OCI-LY1 (cell line): ENCODE measurements at regions not wholly inside any gene's neighbourhood (a gene's known extent, or its start where the extent isn't known, plus 50 kb on each side); places are given as distances from the start of the nearest gene placed in this dataset.

ENCODE experiments used
- EZH2 ChIP-seq: fragments of 200-600 bp; sonication (generic), shearing (Covaris generic); IDR thresholded peaks from 2 replicates; pipeline ENCODE4 v1.8.0; 2017; ENCODE audit warnings: borderline replicate concordance, mixed run types, mild to moderate bottlenecking, antibody characterized with exemption, low read length, moderate library complexity, mixed read lengths
- TF ChIP-seq, protein P1 (sequence below): fragments of 200-600 bp; sonication (generic), shearing (Covaris generic); IDR thresholded peaks from 2 replicates; pipeline ENCODE4 v1.5.1; 2017; ENCODE audit warnings: mild to moderate bottlenecking, antibody characterized with exemption, low read length, moderate library complexity, mixed read lengths

GRCh38 chr6:917939-918338 lies 225.0 kb upstream of the EXOC2 start:
- TF ChIP-seq, protein P1, sequence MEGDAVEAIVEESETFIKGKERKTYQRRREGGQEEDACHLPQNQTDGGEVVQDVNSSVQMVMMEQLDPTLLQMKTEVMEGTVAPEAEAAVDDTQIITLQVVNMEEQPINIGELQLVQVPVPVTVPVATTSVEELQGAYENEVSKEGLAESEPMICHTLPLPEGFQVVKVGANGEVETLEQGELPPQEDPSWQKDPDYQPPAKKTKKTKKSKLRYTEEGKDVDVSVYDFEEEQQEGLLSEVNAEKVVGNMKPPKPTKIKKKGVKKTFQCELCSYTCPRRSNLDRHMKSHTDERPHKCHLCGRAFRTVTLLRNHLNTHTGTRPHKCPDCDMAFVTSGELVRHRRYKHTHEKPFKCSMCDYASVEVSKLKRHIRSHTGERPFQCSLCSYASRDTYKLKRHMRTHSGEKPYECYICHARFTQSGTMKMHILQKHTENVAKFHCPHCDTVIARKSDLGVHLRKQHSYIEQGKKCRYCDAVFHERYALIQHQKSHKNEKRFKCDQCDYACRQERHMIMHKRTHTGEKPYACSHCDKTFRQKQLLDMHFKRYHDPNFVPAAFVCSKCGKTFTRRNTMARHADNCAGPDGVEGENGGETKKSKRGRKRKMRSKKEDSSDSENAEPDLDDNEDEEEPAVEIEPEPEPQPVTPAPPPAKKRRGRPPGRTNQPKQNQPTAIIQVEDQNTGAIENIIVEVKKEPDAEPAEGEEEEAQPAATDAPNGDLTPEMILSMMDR, result no peak
- no peak for TF ChIP-seq EZH2
